SH-SY5Y (cell line): ENCODE measurements at regions not wholly inside any gene's neighbourhood (a gene's known extent, or its start where the extent isn't known, plus 50 kb on each side); places are given as distances from the start of the nearest gene placed in this dataset.

Experiments
- GATA2 ChIP-seq: IDR thresholded peaks from 2 replicates; pipeline ENCODE4 v1.6.1; 2011; ENCODE audit warnings: mild to moderate bottlenecking, low read depth, low read length
- GATA3 ChIP-seq: IDR thresholded peaks from 2 replicates; pipeline ENCODE4 v1.6.1; 2011; ENCODE audit warnings: low read depth, mild to moderate bottlenecking, low read length, moderate library complexity

DNA sequence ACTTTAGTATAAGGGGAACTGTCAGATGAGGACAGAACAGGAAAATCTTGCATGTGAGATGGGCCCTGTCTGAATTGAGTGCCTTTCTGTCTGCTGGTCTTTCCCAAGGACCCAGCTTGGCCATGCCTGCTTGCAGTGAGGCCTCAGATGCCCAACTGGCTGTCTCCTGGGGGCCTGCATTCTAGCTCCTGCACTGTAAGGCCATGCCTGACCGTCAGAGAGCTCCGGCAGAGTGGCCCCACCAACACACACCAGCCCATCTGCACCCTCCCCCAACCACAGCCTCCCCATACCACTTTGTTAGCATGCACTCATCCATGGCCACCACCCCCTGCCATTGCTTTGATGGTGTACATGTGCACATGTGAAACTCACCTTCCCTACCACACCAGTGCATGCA is 190.4 kb upstream of the RPRM start:
- TF ChIP-seq GATA2 (no peak), GATA3 (no peak)
